ENCODE measurements at regions not wholly inside any gene's neighbourhood (a gene's known extent, or its start where the extent isn't known, plus 50 kb on each side); places are given as distances from the start of the nearest gene placed in this dataset.
"Not testable (repeated sequence)": the region's sequence is repeated elsewhere in the genome, so short reads cannot be mapped to it uniquely, and the experiment has no call there.

DNA sequence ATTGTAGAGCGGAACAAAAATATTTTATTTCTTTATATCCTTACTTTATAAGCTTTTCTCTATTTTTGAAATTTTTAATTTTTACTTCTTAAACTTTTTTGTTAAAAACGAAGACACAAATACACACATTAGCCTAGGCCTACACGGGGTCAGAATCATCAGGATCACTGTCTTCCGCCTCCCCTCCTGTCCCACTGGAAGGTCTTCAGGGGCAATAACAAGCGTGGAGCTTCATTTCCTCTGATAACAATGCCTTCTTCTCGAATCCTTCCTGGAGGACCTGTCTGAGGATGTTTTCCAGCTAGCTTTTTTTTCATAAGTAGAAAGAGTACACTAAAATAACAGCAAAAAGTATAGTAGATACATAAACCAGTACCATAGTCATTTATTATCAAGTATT, 77.7 kb upstream of the DGKG start:
- no peak for DNase-seq (ENCODE audit: low spot score)
- Histone ChIP-seq H3K4me1 (replicated peaks) (no peaks in the 10 kb centered on the region), H3K4me3 (no peak overlapping the region), H3K27ac (no peak overlapping the region), H3K9me3 (no peaks in the 10 kb centered on the region), H3K36me3 (no peaks in the 10 kb centered on the region), H3K27me3 (replicated peaks; ENCODE audit: insufficient read depth) (no peaks in the 10 kb centered on the region)
- intact Hi-C loops (cut with DNase I), result no loop called here
- no peak for TF ChIP-seq POLR2AphosphoS5 (IDR thresholded peaks at IDR 0.05)
- TF ChIP-seq, protein P1, sequence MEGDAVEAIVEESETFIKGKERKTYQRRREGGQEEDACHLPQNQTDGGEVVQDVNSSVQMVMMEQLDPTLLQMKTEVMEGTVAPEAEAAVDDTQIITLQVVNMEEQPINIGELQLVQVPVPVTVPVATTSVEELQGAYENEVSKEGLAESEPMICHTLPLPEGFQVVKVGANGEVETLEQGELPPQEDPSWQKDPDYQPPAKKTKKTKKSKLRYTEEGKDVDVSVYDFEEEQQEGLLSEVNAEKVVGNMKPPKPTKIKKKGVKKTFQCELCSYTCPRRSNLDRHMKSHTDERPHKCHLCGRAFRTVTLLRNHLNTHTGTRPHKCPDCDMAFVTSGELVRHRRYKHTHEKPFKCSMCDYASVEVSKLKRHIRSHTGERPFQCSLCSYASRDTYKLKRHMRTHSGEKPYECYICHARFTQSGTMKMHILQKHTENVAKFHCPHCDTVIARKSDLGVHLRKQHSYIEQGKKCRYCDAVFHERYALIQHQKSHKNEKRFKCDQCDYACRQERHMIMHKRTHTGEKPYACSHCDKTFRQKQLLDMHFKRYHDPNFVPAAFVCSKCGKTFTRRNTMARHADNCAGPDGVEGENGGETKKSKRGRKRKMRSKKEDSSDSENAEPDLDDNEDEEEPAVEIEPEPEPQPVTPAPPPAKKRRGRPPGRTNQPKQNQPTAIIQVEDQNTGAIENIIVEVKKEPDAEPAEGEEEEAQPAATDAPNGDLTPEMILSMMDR (IDR thresholded peaks at IDR 0.05), result no peak
- no peak for TF ChIP-seq POLR2A (IDR thresholded peaks at IDR 0.05)
- WGBS, result 74% methylated on average over 6 of the region's 6 CpGs

DNA sequence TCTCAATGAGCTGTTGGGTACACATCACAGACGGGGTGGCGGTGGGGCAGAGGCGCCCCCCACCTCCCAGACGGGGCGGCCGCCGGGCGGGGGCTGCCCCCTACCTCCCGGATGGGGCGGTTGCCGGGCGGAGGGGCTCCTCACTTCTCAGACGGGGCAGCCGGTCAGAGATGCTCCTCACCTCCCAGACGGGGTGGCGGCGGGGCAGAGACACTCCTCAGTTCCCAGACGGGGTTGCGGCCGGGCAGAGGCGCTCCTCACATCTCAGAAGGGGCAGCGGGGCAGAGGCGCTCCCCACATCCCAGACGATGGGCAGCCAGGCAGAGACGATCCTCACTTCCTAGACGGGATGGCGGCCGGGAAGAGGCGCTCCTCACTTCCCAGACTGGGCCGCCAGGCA, 73.3 kb upstream of the DGKG start:
- intact Hi-C loops (cut with DNase I); H3K4me3 ChIP-seq; H3K4me1 ChIP-seq (replicated peaks): not testable (repeated sequence)

DNA sequence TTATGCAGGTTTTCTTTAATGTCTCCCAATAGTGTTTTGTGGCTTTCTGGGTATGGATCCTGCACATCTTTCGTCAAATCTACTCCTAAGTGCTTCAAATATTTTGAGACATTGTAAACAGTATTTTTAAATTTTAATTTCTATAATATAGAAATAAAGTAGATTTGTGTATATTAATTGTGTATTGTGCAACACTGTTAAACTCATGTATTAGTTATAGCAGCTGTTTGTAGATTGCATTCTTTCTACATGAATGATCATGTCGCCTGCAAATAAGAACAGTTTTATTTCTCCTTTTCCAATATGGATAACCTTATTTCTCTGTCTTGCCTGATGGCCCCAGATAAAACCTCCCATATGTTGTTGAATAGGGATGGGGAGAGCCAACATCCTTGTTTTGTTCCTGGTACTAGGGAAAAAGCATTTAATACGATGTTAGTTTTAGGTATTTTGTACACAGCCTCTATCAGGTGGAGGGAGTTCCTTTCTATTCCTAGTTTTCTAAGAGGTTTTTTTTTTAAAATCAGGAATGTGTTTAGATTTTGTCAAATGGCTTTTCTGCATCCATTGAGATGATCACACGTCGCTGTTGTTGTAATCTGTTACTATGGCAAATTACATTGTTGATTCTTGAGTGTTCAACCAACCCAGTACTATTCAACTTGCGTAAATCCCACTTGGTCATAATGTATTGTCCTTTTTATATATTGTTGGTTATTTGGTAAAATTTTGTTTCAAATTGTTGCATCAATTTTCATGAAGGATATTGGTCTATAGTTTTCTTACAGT, 71.1 kb upstream of the DGKG start:
- 84% methylated on average over 6 of the region's 6 CpGs for whole genome bisulfite sequencing
- H3K4me3 ChIP-seq, result no peak overlapping the region
- H3K27ac ChIP-seq, result no peak overlapping the region
- no peaks in the 10 kb centered on the region for H3K4me1 ChIP-seq (replicated peaks)
- DNase-seq (ENCODE audit: low spot score), result no peak
- no peaks in the 10 kb centered on the region for H3K9me3 ChIP-seq
- H3K36me3 ChIP-seq, result no peaks in the 10 kb centered on the region
- no peaks in the 10 kb centered on the region for H3K27me3 ChIP-seq (replicated peaks; ENCODE audit: insufficient read depth)
- intact Hi-C loops (cut with DNase I), result no loop called here
- no peak for TF ChIP-seq POLR2AphosphoS5 (IDR thresholded peaks at IDR 0.05)
- TF ChIP-seq, protein P1 (IDR thresholded peaks at IDR 0.05), result no peak
- no peak for TF ChIP-seq POLR2A (IDR thresholded peaks at IDR 0.05)

More for the DNA sequence above, 73.3 kb upstream of the DGKG start:
- not testable (repeated sequence) for DNase-seq (ENCODE audit: low spot score); H3K36me3 ChIP-seq; H3K27me3 ChIP-seq (replicated peaks; ENCODE audit: insufficient read depth); H3K9me3 ChIP-seq; H3K27ac ChIP-seq
- WGBS, result 92% methylated on average over 30 of the region's 30 CpGs

DNA sequence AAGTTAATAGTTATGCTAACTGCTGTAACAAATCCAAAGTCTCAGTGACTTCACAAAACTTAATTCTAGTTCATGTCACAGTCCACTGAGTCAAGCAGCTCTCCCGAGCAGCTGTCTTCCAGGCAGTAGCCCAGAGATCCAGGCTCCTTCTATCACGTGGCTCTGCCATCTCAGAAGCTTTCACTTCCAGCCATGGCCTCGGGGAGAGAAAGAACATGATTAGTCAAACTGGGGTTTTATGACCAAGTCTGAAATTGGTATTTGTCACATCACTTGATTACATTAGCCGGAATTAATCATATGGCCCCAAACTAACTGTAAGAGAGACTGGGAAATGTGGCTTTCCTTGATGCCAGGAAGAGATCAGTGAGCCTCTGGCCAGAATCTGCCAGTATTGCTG, 70.2 kb upstream of the DGKG start:
- 63% methylated on average over 4 of the region's 4 CpGs for WGBS
- Histone ChIP-seq H3K4me1 (replicated peaks) (no peaks in the 10 kb centered on the region), H3K36me3 (no peaks in the 10 kb centered on the region), H3K9me3 (no peaks in the 10 kb centered on the region), H3K27me3 (replicated peaks; ENCODE audit: insufficient read depth) (no peaks in the 10 kb centered on the region), H3K27ac (no peak overlapping the region), H3K4me3 (no peak overlapping the region)
- TF ChIP-seq POLR2AphosphoS5 (IDR thresholded peaks at IDR 0.05) (no peak), POLR2A (IDR thresholded peaks at IDR 0.05) (no peak)
- TF ChIP-seq, protein P1 (IDR thresholded peaks at IDR 0.05), result no peak
- intact Hi-C loops (cut with DNase I), result no loop called here
- no peak for DNase-seq (ENCODE audit: low spot score)

DNA sequence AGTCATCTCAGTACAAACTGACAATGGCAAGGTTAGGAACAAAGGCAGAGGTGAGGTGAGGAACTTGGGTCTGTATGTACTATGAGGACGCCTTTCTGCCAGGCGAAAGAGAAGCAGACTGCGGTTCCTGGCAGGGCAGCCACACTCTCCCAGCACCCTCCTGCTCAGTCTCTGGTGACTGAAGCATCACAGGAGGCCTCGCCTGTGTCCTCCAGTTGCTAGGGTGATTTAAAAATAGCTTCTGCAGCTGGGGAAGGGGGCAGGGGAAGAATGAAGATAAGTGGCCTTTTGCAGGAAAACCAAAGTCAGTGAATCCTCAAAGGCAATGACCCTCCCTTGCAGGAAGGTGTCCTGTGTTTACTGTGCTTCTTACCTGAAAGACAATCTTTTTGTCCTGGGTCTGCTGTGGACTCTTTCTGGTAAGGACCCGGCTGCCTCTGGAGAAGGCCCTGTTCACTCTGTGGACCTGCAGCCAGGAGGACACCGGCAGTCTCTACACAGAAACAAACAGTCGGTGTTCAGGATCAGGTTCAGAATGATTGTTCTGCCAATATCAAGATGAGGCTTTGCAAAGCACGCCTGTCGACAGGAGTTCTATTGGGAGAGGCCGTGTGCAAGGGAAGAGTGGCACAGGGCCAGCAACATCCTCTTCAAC, 65.7 kb upstream of the DGKG start:
- 72% methylated on average over 10 of the region's 10 CpGs for WGBS
- H3K27me3 ChIP-seq (replicated peaks; ENCODE audit: insufficient read depth), result no peaks in the 10 kb centered on the region
- no peak overlapping the region for H3K4me3 ChIP-seq
- no peak for TF ChIP-seq POLR2A (IDR thresholded peaks at IDR 0.05)
- H3K36me3 ChIP-seq, result no peaks in the 10 kb centered on the region
- no peak overlapping the region for H3K27ac ChIP-seq
- no peaks in the 10 kb centered on the region for H3K9me3 ChIP-seq
- H3K4me1 ChIP-seq (replicated peaks), result no peaks in the 10 kb centered on the region
- DNase-seq (ENCODE audit: low spot score), result no peak
- intact Hi-C loops (cut with DNase I), result no loop called here
